Stimulated activated CD4-positive, alpha-beta T cell treated with anti-CD3 and anti-CD28 coated beads, Interleukin-1b, Interleukin-23, amount 100 ng/mL, for 48 hours (primary cell): ENCODE measurements at regions not wholly inside any gene's neighbourhood (a gene's known extent, or its start where the extent isn't known, plus 50 kb on each side); places are given as distances from the start of the nearest gene placed in this dataset.

Experiments
- DNase-seq: peaks from one replicate; pipeline ENCODE4 v3.0.0-alpha.2; 2020

- no peak for DNase-seq
Observed at GRCh38 chr17:14940108-14940937, 324.8 kb downstream of the PMP22 start.

GRCh38 chr17:14935845-14936485, 329.2 kb downstream of the PMP22 start:
- no peak for DNase-seq

- no peak for DNase-seq
Observed at GRCh38 chr17:14935139-14935841, 329.8 kb downstream of the PMP22 start.

- no peak for DNase-seq
Observed at GRCh38 chr17:14933676-14934075, 331.4 kb downstream of the PMP22 start.

- peak; percentile 19 for DNase-seq
Observed at GRCh38 chr17:14926526-14927122, 338.5 kb downstream of the PMP22 start.

GRCh38 chr17:14926073-14926472, 339.1 kb downstream of the PMP22 start:
- no peak for DNase-seq

- no peak for DNase-seq
Observed at GRCh38 chr17:14925498-14925897, 339.6 kb downstream of the PMP22 start.

- no peak for DNase-seq
Observed at GRCh38 chr17:14923981-14924380, 341.1 kb downstream of the PMP22 start.

GRCh38 chr17:14922411-14922810, 342.7 kb downstream of the PMP22 start:
- DNase-seq = no peak

GRCh38 chr17:14921936-14922335, 343.2 kb downstream of the PMP22 start:
- DNase-seq = no peak

- no peak for DNase-seq
Observed at GRCh38 chr17:14919631-14920213, 345.4 kb downstream of the PMP22 start.

GRCh38 chr17:14919094-14919493, 346.0 kb downstream of the PMP22 start:
- no peak for DNase-seq

GRCh38 chr17:14918540-14918939, 346.6 kb downstream of the PMP22 start:
- DNase-seq = no peak

- no peak for DNase-seq
Observed at GRCh38 chr17:14910916-14911315, 354.2 kb downstream of the PMP22 start.

- DNase-seq = no peak
Observed at GRCh38 chr17:14904386-14904785, 360.7 kb downstream of the PMP22 start.

GRCh38 chr17:14903854-14904253, 361.3 kb downstream of the PMP22 start:
- DNase-seq = no peak

GRCh38 chr17:14902803-14903202, 362.3 kb downstream of the PMP22 start:
- no peak for DNase-seq

GRCh38 chr17:14902297-14902696, 362.8 kb downstream of the PMP22 start:
- no peak for DNase-seq

GRCh38 chr17:14901376-14901775, 363.8 kb downstream of the PMP22 start:
- DNase-seq = no peak

- DNase-seq = no peak
Observed at GRCh38 chr17:14886200-14886739, 378.9 kb downstream of the PMP22 start.

- no peak for DNase-seq
Observed at GRCh38 chr17:14882131-14882530, 383.0 kb downstream of the PMP22 start.

GRCh38 chr17:14875557-14876412, 389.3 kb downstream of the PMP22 start:
- DNase-seq = no peak
